Stimulated activated CD4-positive, alpha-beta T cell treated with anti-CD3 and anti-CD28 coated beads, Interleukin-12 subunit alpha, Interleukin-12 subunit beta, amount 100 ng/mL, for 24 hours (primary cell): ENCODE measurements at regions not wholly inside any gene's neighbourhood (a gene's known extent, or its start where the extent isn't known, plus 50 kb on each side); places are given as distances from the start of the nearest gene placed in this dataset.

Experiments
- DNase-seq, 2 experiments: peaks; one replicate each; pipeline ENCODE4 v3.0.0-alpha.2; 2020; ENCODE audit warnings: low read depth in 2 of 2

- no peak for DNase-seq
Measured at GRCh38 chr5:124466011-124466410, 280.4 kb downstream of the ZNF608 start.

GRCh38 chr5:124463851-124464250 lies 282.6 kb downstream of the ZNF608 start:
- DNase-seq = no peak

GRCh38 chr5:124462751-124463150 lies 283.7 kb downstream of the ZNF608 start:
- no peak for DNase-seq

- DNase-seq = no peak
Measured at GRCh38 chr5:124461941-124462340, 284.5 kb downstream of the ZNF608 start.

- no peak for DNase-seq
Measured at GRCh38 chr5:124461157-124461556, 285.3 kb downstream of the ZNF608 start.

GRCh38 chr5:124460642-124461041 lies 285.8 kb downstream of the ZNF608 start:
- DNase-seq = no peak

GRCh38 chr5:124459984-124460383 lies 286.5 kb downstream of the ZNF608 start:
- no peak for DNase-seq

- DNase-seq = no peak
Measured at GRCh38 chr5:124457901-124458300, 288.5 kb downstream of the ZNF608 start.

GRCh38 chr5:124457101-124457500 lies 289.3 kb downstream of the ZNF608 start:
- no peak for DNase-seq

GRCh38 chr5:124456249-124456648 lies 290.2 kb downstream of the ZNF608 start:
- no peak for DNase-seq

GRCh38 chr5:124454081-124454480 lies 292.4 kb downstream of the ZNF608 start:
- DNase-seq = no peak

GRCh38 chr5:124453221-124454051 lies 293.0 kb downstream of the ZNF608 start:
- no peak for DNase-seq

- DNase-seq = no peak
Measured at GRCh38 chr5:124452412-124452811, 294.0 kb downstream of the ZNF608 start.

- no peak for DNase-seq
Measured at GRCh38 chr5:124451721-124452383, 294.6 kb downstream of the ZNF608 start.

- no peak for DNase-seq
Measured at GRCh38 chr5:124446120-124446519, 300.3 kb downstream of the ZNF608 start.

GRCh38 chr5:124445070-124445619 lies 301.3 kb downstream of the ZNF608 start:
- no peak for DNase-seq

GRCh38 chr5:124444147-124444775 lies 302.2 kb downstream of the ZNF608 start:
- DNase-seq = no peak

GRCh38 chr5:124440471-124440870 lies 306.0 kb downstream of the ZNF608 start:
- no peak for DNase-seq

- no peak for DNase-seq
Measured at GRCh38 chr5:124439609-124440008, 306.8 kb downstream of the ZNF608 start.

- DNase-seq = no peak
Measured at GRCh38 chr5:124438903-124439281, 307.5 kb downstream of the ZNF608 start.

- DNase-seq = no peak
Measured at GRCh38 chr5:124438026-124438902, 308.2 kb downstream of the ZNF608 start.

GRCh38 chr5:124436294-124436693 lies 310.1 kb downstream of the ZNF608 start:
- DNase-seq = no peak
